Dedifferentiated amniotic fluid mesenchymal stem cell (primary cell): ENCODE measurements at regions not wholly inside any gene's neighbourhood (a gene's known extent, or its start where the extent isn't known, plus 50 kb on each side); places are given as distances from the start of the nearest gene placed in this dataset.

Experiments used
- DNase-seq: peaks from one replicate; pipeline ENCODE4 v3.0.0-alpha.2; 2016; ENCODE audit errors: extremely low spot score

DNA sequence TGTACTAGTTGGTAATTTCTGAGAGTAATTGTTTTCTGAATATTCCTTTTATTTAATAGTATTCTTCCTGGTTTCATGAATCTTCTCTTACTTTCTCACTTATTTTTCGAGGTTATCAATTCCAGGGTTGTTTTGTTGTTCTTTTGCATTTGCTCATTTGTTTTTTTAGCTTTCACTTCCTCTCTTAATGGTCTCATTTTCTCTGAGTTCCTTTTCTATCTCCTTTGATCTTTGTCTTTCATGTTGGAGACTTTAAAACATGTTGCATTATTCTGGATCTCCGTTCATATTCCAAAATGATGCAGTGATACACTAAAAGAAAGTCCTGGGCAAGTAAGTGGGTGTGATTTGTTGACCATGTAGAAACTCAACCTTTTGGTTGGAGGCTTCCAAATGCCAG, 345.3 kb upstream of the SLC35B3 start:
- DNase-seq: no peak

DNA sequence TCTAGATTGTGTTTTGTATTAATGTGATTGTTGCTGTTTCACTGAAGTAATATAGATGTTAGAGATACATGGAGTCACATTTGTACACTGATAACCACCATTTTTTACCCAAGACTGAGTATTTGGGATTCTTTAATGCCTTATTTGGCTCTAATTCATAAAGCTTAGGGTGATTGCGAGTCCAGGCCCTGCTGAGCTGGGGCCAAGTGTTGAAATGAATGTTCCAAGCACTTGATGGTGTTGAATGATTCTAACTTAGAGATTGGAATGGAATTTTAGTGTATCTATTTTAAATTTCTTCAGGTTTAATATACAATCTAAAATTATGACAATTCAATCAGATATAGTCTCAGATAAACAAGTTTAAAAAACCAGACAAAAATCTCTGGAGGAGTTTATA, 329.4 kb upstream of the SLC35B3 start:
- DNase-seq: no peak

- no peak for DNase-seq
These were observed 325.6 kb upstream of the SLC35B3 start for GRCh38 chr6:8760951-8761350.

GRCh38 chr6:8758412-8758811, 323.1 kb upstream of the SLC35B3 start:
- no peak for DNase-seq

DNA sequence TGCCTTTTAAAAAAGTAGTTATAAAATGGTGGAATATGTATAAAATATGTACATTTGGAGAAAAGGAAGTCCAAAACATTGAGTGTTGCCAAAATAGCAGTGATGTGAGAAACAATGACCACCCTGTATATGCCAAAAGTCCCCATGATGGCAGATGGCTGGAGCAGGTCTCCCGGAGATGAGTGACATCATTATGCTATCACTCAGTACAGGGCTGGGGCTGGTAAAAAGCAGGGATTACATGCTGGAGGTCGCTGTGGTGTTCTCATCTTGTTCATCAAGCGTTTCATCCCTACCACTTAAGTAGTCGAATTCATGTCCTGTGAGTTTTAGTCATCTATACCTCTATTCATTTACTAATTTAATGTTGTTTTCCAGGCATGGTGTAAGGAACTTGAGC, 315.3 kb upstream of the SLC35B3 start:
- no peak for DNase-seq

- DNase-seq: no peak
These were observed 314.1 kb upstream of the SLC35B3 start for GRCh38 chr6:8749465-8749864.

DNA sequence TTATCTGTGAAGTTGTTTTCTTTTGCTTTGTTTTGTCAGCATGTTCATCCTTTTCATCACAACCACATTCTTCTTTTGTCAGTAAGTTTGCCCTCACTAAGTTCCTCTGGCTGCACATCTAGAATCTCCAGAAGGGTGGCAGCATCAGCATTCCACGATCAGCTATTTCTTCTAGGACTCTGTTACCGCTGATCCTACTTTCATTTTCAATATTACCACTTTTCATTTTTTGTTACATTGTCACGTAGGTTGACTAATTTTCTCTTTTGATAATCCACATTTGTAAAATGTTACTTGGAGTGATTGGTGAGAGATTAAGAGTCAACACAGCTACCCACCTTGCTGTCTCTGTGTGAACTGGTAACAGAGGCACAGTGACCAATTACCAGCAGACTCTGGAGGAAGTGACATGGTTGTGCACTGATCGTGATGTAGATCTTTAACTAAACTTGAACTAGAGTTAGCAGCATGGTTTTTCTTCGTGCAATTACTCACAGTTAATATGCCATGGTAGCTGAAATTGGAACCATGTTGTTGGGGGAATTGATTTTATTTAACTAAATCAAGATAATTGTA, 307.9 kb upstream of the SLC35B3 start:
- no peak for DNase-seq

DNA sequence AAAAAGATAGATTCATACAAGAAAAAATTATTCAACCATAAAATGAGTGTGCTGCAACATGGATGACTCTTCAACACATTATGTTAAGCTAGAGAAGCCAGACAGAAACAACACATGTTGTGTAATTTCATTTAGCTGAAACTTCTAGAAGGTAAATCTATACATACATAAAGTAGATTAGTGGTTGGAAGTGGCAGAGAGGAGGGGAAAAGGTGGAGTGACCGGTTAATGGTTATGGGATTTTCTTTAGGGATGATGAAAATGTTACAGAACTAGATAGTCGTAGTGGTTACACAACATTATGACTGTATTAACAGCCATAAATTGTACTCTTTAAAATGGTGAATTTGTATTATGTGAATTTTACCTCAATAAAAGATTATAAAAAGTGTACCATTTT, 304.1 kb upstream of the SLC35B3 start:
- no peak for DNase-seq

DNA sequence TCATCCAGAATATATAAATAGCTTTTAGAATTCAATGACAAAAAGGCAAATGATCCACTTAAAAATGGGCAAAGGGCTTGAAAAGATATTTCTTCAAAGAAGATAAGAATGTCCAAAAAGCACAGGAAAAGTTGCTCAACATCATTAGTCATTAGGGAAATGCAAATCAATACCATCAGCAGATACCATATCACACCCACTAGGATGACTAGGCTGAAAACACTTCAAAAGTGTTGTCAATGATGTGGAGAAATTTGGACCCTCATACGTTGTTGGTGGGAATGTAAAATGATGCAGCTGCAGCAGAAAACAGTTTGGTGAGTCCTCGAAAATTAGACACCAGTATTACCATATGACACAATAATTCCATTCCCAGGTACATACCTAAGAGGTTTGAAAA, 303.6 kb upstream of the SLC35B3 start:
- DNase-seq: no peak

GRCh38 chr6:8736156-8736895, 301.0 kb upstream of the SLC35B3 start:
- peak; percentile 25 for DNase-seq

DNA sequence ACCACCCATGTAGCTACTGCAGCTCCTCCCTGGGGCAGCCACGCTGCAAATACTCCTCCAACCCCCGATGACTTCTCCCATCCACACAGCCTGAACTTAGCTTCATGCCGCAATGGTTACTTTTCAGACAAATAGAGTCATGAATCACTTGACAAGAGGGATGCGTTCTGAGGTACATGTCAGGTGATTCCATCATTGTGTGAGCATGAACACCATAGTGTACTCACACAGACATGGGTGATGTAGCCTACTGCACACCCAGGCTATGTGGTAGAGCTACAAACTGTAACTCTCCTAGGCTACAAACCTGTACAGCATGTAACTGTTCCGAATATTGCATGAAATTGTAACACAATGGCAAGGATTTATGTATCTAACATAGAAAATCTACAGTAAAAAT, 298.5 kb upstream of the SLC35B3 start:
- no peak for DNase-seq

DNA sequence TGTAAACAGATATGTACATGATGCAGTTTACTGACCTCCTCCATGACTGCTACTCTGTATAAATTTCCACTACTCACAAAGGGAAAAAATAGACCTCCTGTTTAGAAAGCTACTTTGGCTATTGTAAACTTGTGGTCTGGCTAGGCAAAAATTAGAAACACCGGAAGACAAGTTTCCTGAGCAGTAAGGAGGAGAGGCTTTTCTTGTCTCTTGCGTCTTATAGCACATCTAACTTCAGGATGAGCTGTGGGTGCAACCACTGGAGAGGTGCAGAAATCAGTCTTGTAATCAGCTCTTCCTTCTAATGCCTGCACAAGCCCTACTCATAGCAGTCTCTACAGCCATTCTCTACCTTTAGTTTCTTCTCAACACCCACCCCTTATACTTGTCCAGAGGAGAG, 296.5 kb upstream of the SLC35B3 start:
- DNase-seq: no peak

- no peak for DNase-seq
These were observed 275.5 kb upstream of the SLC35B3 start for GRCh38 chr6:8710668-8711431.

DNA sequence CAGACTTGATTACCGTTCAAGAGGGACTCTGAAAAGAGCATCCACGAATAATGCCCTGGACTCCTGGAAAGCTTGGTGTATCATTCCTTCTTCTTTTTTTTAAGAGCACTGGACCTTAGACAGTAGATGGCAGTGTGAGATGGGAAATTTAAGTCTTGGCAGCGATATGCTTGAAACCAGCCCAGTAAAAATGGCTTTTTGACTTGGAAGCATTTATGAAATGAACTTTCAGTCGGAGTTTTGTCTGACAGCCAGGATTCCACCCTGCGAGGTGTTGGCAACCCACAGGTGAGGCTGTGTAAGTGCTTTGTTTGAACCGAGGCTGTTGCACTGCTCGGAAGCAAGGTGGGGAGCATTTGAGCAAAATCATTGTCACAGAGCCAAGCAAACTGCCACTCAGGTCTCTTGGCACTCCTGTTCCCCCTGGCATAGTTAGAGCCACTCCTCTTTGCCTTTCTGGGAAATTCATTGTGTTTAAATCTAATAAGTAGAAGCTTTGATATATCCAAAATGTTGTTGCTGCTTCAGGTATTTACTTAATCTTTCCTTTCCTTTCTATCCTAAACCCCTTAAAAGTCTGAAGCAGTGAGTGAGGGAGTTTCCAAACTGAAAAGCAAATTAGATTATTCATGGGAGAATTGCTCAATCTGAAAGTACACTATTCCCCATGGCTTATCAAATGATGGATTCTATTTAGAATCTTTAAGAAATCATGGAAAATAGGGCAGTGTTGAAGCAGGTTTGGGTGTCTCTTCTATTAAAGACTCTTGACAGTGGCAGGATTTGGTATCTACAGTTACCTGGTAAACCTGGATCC, 272.8 kb upstream of the SLC35B3 start:
- DNase-seq: peak; percentile 82

GRCh38 chr6:8707369-8707768, 272.0 kb upstream of the SLC35B3 start:
- DNase-seq: no peak

- DNase-seq: no peak
These were observed 270.2 kb upstream of the SLC35B3 start for GRCh38 chr6:8705435-8706020.

DNA sequence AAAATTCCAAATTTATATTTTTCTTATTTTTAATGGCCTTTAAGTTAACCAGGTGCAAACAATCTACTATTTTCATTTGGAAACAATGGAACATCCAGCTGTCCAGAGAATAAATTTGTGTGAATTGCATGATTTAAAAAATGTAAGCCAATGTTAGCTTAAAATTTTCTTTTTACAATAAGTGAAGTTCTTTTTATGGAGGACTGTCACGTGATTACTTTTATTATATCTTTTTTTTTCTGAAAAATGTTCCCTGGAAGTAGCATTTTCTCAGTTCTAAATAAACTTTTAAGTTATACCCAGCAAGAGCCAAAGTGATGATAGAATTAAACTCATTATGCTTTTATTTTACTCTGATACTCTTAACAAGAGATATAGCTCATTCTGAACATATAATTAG, 267.7 kb upstream of the SLC35B3 start:
- no peak for DNase-seq

DNA sequence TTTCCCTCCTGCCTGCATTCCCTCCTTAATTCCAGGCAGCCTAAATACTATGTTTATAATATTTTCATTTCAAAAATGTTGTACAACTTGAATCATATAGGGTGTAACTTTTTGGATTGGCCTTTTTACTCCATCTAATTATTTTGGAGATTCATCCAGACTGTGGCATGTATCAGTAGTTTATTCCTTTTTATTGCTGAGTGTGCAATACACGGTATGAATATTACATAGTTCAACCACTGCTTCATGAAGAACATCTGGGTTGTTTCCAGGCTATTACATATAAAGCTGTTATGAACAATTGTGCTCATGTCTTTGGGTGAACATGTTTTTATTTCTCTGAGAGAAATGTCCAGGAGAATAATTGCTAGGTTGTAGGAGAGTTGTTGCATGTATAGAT, 253.5 kb upstream of the SLC35B3 start:
- DNase-seq: no peak

DNA sequence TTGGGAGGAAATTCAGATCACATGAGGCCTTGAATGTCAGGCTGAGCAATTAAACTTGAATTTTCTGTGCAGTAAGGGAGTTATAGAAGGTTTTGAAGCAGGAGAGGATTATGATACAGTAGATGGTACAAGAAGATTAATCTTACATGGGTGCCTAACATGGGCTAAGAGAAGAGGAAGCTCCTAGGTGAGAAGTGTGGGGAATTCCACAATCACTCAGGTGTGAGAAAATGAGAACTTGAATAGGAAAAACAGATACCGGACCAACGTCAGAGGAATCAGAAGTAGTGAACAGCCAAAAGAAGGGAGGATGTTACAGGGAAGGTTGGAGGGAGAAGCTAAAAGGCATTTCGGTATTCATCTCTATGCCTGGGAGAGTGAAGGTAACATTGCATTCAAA, 250.7 kb upstream of the SLC35B3 start:
- DNase-seq: no peak

DNA sequence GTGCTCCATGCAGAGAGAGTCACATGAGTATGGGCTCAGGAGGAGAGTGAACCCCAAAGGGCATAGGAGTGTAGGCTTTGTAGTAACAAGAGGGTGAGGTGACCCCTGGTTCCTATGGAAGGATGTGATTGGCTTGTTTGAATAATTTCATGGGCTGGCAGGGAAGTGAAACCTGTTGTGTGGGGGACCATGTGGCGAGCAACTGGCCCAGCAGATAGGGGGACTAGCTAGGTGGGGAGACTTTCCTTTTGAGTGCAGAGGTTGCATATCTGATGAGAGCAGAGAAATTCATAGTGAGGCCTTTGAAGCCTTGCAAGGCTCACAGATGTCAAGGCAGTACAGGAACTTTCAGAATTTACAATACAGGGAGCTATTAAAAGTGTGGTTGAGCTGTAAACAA, 247.9 kb upstream of the SLC35B3 start:
- DNase-seq: no peak

- no peak for DNase-seq
These were observed 244.5 kb upstream of the SLC35B3 start for GRCh38 chr6:8679823-8680222.

GRCh38 chr6:8678466-8678865, 243.1 kb upstream of the SLC35B3 start:
- DNase-seq: no peak
